OCI-LY1 (cell line): ENCODE measurements at regions not wholly inside any gene's neighbourhood (a gene's known extent, or its start where the extent isn't known, plus 50 kb on each side); places are given as distances from the start of the nearest gene placed in this dataset.
"Not testable (repeated sequence)": the region's sequence is repeated elsewhere in the genome, so short reads cannot be mapped to it uniquely, and the experiment has no call there.

Experiments
- H2AFZ ChIP-seq: fragments of 200-600 bp; sonication (generic), shearing (Covaris generic); 2 replicates; pipeline ENCODE4 v1.6.0; 2014; ENCODE audit warnings: antibody characterized with exemption, mild to moderate bottlenecking, low read length
- H3F3A ChIP-seq: fragments of 200-600 bp; sonication (generic), shearing (Covaris generic); 2 replicates; pipeline ENCODE4 v1.6.0; 2014; ENCODE audit warnings: mild to moderate bottlenecking, antibody characterized with exemption, low read length, moderate library complexity; ENCODE audit not compliant: insufficient read depth
- H3K27ac ChIP-seq: fragments of 200-600 bp; sonication (generic); 2 replicates; pipeline ENCODE4 v1.5.1; 2014; ENCODE audit warnings: low read length, mixed run types, mild to moderate bottlenecking, low read depth; ENCODE audit not compliant: poor library complexity, severe bottlenecking
- H3K27me3 ChIP-seq: fragments of 200-600 bp; sonication (generic); 2 replicates; pipeline ENCODE4 v1.6.0; 2014; ENCODE audit warnings: antibody characterized with exemption, mild to moderate bottlenecking, low read length, moderate library complexity; ENCODE audit not compliant: insufficient read depth
- H3K36me3 ChIP-seq: fragments of 200-600 bp; sonication (generic); 2 replicates; pipeline ENCODE4 v1.6.1; 2014; ENCODE audit warnings: mild to moderate bottlenecking, antibody characterized with exemption, low read length, moderate library complexity, mixed read lengths; ENCODE audit not compliant: insufficient read depth
- H3K4me1 ChIP-seq: fragments of 200-600 bp; sonication (generic); 2 replicates; pipeline ENCODE4 v1.5.1; 2014; ENCODE audit warnings: mild to moderate bottlenecking, low read length, moderate library complexity; ENCODE audit not compliant: insufficient read depth, severe bottlenecking
- H3K4me2 ChIP-seq: fragments of 200-600 bp; sonication (generic), shearing (Covaris generic); 2 replicates; pipeline ENCODE4 v1.6.1; 2014; ENCODE audit warnings: low read length
- H3K4me3 ChIP-seq: fragments of 200-600 bp; sonication (generic); 2 replicates; pipeline ENCODE4 v1.5.1; 2014; ENCODE audit warnings: low read length, low read depth, mild to moderate bottlenecking, mixed read lengths; ENCODE audit not compliant: poor library complexity, severe bottlenecking
- H3K79me2 ChIP-seq: fragments of 200-600 bp; shearing (Covaris generic); 2 replicates; pipeline ENCODE4 v1.6.1; 2016; ENCODE audit warnings: mixed run types, low read length, mixed read lengths; ENCODE audit not compliant: insufficient read depth
- H3K9ac ChIP-seq: fragments of 200-600 bp; sonication (generic), shearing (Covaris generic); 2 replicates; pipeline ENCODE4 v1.6.1; 2014; ENCODE audit warnings: mild to moderate bottlenecking, low read length, mixed read lengths
- H3K9me2 ChIP-seq: fragments of 200-600 bp; sonication (generic), shearing (Covaris generic); 2 replicates; pipeline ENCODE4 v1.6.1; 2014; ENCODE audit warnings: low read depth, mild to moderate bottlenecking, low read length, mixed read lengths
- H3K9me3 ChIP-seq: fragments of 200-600 bp; shearing (Covaris generic); 2 replicates; pipeline ENCODE4 v1.6.1; 2014; ENCODE audit warnings: low read length, mixed read lengths
- H4K20me1 ChIP-seq: fragments of 200-600 bp; sonication (generic), shearing (Covaris generic); 2 replicates; pipeline ENCODE4 v1.6.0; 2016; ENCODE audit warnings: mild to moderate bottlenecking, low read length; ENCODE audit not compliant: insufficient read depth
- EZH2 ChIP-seq: fragments of 200-600 bp; sonication (generic), shearing (Covaris generic); IDR thresholded peaks from 2 replicates; pipeline ENCODE4 v1.8.0; 2017; ENCODE audit warnings: borderline replicate concordance, mixed run types, mild to moderate bottlenecking, antibody characterized with exemption, low read length, moderate library complexity, mixed read lengths
- TF ChIP-seq, protein P1 (sequence below): fragments of 200-600 bp; sonication (generic), shearing (Covaris generic); IDR thresholded peaks from 2 replicates; pipeline ENCODE4 v1.5.1; 2017; ENCODE audit warnings: mild to moderate bottlenecking, antibody characterized with exemption, low read length, moderate library complexity, mixed read lengths

DNA sequence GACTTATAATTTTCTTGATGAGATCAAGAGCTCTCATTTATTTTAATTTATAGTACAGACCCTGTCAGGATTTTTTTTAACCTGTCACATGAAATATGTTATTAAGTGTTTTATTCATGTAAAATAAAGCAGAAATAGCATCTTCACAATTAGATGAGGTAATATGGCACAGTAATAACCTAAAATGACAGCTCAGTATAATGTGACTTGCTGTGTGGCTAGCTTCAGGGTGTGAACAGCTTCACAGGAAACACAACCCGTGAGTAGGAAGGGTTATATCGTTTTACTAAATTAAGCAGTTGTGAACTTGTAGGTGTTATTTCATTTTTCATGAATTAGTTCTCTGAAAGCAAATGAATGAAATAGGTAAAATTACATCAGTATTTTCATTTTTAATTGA, 366.9 kb upstream of the CHORDC1 start:
- H3K4me1 ChIP-seq: no peaks in the 10 kb centered on the region
- H3K79me2 ChIP-seq: no peaks in the 10 kb centered on the region
- H3K9ac ChIP-seq: no peak overlapping the region
- no peak overlapping the region for H3K4me2 ChIP-seq
- no peak for TF ChIP-seq EZH2
- TF ChIP-seq, protein P1, sequence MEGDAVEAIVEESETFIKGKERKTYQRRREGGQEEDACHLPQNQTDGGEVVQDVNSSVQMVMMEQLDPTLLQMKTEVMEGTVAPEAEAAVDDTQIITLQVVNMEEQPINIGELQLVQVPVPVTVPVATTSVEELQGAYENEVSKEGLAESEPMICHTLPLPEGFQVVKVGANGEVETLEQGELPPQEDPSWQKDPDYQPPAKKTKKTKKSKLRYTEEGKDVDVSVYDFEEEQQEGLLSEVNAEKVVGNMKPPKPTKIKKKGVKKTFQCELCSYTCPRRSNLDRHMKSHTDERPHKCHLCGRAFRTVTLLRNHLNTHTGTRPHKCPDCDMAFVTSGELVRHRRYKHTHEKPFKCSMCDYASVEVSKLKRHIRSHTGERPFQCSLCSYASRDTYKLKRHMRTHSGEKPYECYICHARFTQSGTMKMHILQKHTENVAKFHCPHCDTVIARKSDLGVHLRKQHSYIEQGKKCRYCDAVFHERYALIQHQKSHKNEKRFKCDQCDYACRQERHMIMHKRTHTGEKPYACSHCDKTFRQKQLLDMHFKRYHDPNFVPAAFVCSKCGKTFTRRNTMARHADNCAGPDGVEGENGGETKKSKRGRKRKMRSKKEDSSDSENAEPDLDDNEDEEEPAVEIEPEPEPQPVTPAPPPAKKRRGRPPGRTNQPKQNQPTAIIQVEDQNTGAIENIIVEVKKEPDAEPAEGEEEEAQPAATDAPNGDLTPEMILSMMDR: no peak
- no peak overlapping the region for H3K4me3 ChIP-seq
- H3F3A ChIP-seq: no peaks in the 10 kb centered on the region
- no peaks in the 10 kb centered on the region for H3K27me3 ChIP-seq
- no peaks in the 10 kb centered on the region for H4K20me1 ChIP-seq
- no peaks in the 10 kb centered on the region for H3K36me3 ChIP-seq
- H3K9me2 ChIP-seq: no peaks in the 10 kb centered on the region
- H3K9me3 ChIP-seq: no peaks in the 10 kb centered on the region
- no peak overlapping the region for H3K27ac ChIP-seq
- no peak overlapping the region for H2AFZ ChIP-seq

DNA sequence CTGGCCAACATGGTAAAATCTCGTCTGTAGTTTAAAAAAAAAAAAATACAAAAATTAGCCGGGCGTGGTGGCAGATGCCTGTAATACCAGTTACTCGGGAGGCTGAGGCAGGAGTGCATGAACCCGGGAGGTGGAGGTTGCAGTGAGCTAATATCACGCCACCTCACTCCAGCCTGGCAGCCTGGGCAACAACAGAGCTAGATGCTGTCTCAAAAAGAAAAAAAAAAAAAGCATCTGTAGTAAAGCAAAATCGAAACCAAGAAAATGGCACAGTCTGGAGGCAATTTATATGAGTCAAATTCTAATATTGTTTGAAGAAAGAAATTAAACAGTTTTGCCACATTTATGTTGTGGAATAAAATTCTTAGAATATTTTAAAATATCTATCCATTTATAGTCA, 365.0 kb upstream of the CHORDC1 start:
- Histone ChIP-seq H3K9me2 (no peaks in the 10 kb centered on the region), H3F3A (no peaks in the 10 kb centered on the region), H4K20me1 (no peaks in the 10 kb centered on the region), H3K36me3 (no peaks in the 10 kb centered on the region), H2AFZ (no peak overlapping the region), H3K4me3 (no peak overlapping the region), H3K9ac (no peak overlapping the region), H3K9me3 (no peaks in the 10 kb centered on the region), H3K4me2 (no peak overlapping the region), H3K27ac (no peak overlapping the region), H3K27me3 (no peaks in the 10 kb centered on the region), H3K79me2 (no peaks in the 10 kb centered on the region), H3K4me1 (no peaks in the 10 kb centered on the region)
- TF ChIP-seq, protein P1: no peak
- TF ChIP-seq EZH2: no peak

DNA sequence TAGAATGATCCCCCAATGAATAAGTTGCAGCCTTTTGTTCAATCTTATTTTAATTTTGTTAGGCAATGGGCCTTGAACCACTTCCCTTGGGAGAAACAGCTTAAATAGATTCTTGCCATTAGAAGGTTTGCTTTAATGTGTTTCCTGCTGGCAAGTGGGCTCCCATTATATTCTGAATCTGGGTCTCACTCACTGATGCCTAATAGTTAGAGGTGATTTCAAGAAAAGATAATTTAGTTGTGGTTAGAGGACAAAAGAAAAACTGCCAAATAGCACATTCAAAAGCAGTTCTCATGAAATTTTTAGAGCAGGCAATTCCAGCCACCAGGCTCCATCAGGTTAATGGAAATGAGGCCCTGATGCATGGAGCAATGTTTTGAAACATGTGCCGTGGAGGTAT, 362.6 kb upstream of the CHORDC1 start:
- TF ChIP-seq, protein P1: no peak
- TF ChIP-seq EZH2: no peak
- H4K20me1 ChIP-seq: no peaks in the 10 kb centered on the region
- H3K9me3 ChIP-seq: no peaks in the 10 kb centered on the region
- no peaks in the 10 kb centered on the region for H3K9me2 ChIP-seq
- H3K27ac ChIP-seq: no peak overlapping the region
- H3K4me1 ChIP-seq: no peaks in the 10 kb centered on the region
- no peak overlapping the region for H3K9ac ChIP-seq
- no peak overlapping the region for H3K4me3 ChIP-seq
- no peaks in the 10 kb centered on the region for H3K36me3 ChIP-seq
- no peaks in the 10 kb centered on the region for H3K27me3 ChIP-seq
- H3F3A ChIP-seq: no peaks in the 10 kb centered on the region
- no peak overlapping the region for H2AFZ ChIP-seq
- no peak overlapping the region for H3K4me2 ChIP-seq
- H3K79me2 ChIP-seq: no peaks in the 10 kb centered on the region

DNA sequence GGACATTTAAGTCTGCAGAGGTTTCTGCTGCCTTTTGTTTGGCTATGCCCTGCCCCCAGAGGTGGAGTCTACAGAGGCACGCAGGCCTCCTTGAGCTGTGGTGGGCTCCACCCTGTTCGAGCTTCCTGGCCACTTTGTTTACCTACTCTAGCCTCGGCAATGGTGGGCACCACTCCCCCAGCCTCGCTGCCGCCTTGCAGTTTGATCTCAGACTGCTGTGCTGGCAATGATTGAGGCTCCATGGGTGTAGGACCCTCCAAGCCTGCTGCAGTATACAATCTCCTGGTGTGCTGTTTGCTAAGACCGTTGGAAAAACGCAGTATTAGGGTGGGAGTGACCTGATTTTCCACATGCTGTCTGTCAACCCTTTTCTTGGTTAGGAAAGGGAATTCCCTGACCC, 360.1 kb upstream of the CHORDC1 start:
- H3K4me1 ChIP-seq, H3K9me3 ChIP-seq, H3K79me2 ChIP-seq, H3K4me3 ChIP-seq, H3K9me2 ChIP-seq, H3K27me3 ChIP-seq, H3K9ac ChIP-seq, H4K20me1 ChIP-seq, H3F3A ChIP-seq, H3K4me2 ChIP-seq, H2AFZ ChIP-seq, H3K36me3 ChIP-seq, H3K27ac ChIP-seq: not testable (repeated sequence)
